LNCaP clone FGC (cell line): ENCODE measurements at regions not wholly inside any gene's neighbourhood (a gene's known extent, or its start where the extent isn't known, plus 50 kb on each side); places are given as distances from the start of the nearest gene placed in this dataset.

ENCODE experiments used
- DNase-seq: peaks from one replicate; pipeline ENCODE4 v3.0.0-alpha.2; 2011; ENCODE audit warnings: low read depth
- H3K4me3 ChIP-seq: 2 replicates; pipeline ENCODE4 v1.5.1; 2011; ENCODE audit warnings: mild to moderate bottlenecking, low read depth, low read length, control low read depth
- CTCF ChIP-seq: IDR thresholded peaks from 2 replicates; pipeline ENCODE4 v1.5.1; 2012; ENCODE audit warnings: mild to moderate bottlenecking; ENCODE audit not compliant: control insufficient read depth, insufficient read depth; ENCODE audit errors: extremely low read depth

- H3K4me3 ChIP-seq: no peak overlapping the region
- no peak for TF ChIP-seq CTCF
- no peak for DNase-seq
Observed at GRCh38 chr11:10400856-10401255, 54.2 kb upstream of the AMPD3 start.

- DNase-seq: no peak
- TF ChIP-seq CTCF: no peak
Observed at GRCh38 chr11:10401256-10401655, 53.8 kb upstream of the AMPD3 start.

GRCh38 chr11:10401696-10402392, 53.2 kb upstream of the AMPD3 start:
- H3K4me3 ChIP-seq: no peak overlapping the region
- TF ChIP-seq CTCF: no peak
- DNase-seq: no peak

More at GRCh38 chr11:10401256-10401655, 53.8 kb upstream of the AMPD3 start:
- H3K4me3 ChIP-seq: no peak overlapping the region
